Muscle layer of duodenum (tissue), 2 donors: ENCODE measurements at regions not wholly inside any gene's neighbourhood (a gene's known extent, or its start where the extent isn't known, plus 50 kb on each side); places are given as distances from the start of the nearest gene placed in this dataset.

Source experiments
- H3K27ac ChIP-seq: one replicate; pipeline ENCODE4 v1.7.0; 2013; ENCODE audit warnings: mild to moderate bottlenecking, low read length
- H3K27me3 ChIP-seq: one replicate; pipeline ENCODE4 v1.7.0; 2013; ENCODE audit warnings: low read depth, mild to moderate bottlenecking, control low read depth, low read length
- H3K36me3 ChIP-seq, 2 donors: one replicate each; pipeline ENCODE4 v1.7.0; 2013; ENCODE audit warnings: low read length in 2 of 2, control low read depth in 1 of 2, mild to moderate bottlenecking in 1 of 2; ENCODE audit not compliant: insufficient read depth in 2 of 2, control insufficient read depth in 1 of 2
- H3K4me1 ChIP-seq, 2 donors: one replicate each; pipeline ENCODE4 v1.7.0; 2013; ENCODE audit warnings: low read length in 2 of 2, mild to moderate bottlenecking in 2 of 2, control low read depth in 1 of 2, moderate library complexity in 1 of 2; ENCODE audit not compliant: insufficient read depth in 2 of 2, control insufficient read depth in 1 of 2
- H3K4me3 ChIP-seq, 2 donors: one replicate each; pipeline ENCODE4 v1.7.0; 2013; ENCODE audit warnings: low read length in 2 of 2, low read depth in 1 of 2, mild to moderate bottlenecking in 1 of 2
- H3K9me3 ChIP-seq, 2 donors: one replicate each; pipeline ENCODE4 v1.7.0; 2013; ENCODE audit warnings: low read length in 2 of 2, control low read depth in 1 of 2, mild to moderate bottlenecking in 1 of 2; ENCODE audit not compliant: control insufficient read depth in 1 of 2
- donor health status: healthy.

DNA sequence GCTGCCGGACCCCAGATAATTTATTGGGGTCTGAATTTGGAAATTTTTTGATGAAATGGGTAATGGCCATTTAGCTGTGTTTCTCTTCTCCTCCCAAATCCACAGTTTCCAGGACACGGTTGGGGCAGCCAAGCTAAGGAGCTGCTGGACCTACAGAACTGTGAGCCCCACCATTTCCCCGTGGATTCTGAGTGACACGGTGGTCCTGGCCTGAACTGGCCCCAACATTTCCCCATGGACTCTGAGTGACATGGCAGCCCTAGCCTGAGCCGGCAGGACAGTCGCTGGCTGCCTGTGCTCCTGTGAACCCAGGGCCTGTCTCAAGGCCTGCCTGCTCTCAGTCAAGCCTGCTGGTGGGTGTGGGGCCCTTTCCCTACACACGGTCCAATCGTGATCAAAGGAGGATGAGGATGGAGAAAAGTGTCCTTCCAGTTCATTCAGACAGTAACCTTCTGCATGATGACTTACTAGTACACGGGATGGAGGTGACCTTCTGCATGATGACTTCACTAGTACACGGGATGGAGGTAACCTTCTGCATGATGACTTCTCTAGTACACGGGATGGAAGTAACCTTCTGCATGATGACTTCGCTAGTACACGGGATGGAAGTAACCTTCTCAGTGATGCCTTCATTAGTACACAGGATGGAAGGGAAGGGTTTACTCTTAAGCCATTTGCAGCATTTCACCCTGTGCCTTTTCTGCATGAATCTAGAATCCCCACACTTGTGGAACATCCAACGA lies 359.9 kb downstream of the GLRX3 start:
- Histone ChIP-seq H3K9me3 (no peaks in the 10 kb centered on the region), H3K4me3 (no peak overlapping the region), H3K27ac (no peak overlapping the region), H3K36me3 (no peaks in the 10 kb centered on the region), H3K4me1 (no peaks in the 10 kb centered on the region), H3K27me3 (no peaks in the 10 kb centered on the region)

DNA sequence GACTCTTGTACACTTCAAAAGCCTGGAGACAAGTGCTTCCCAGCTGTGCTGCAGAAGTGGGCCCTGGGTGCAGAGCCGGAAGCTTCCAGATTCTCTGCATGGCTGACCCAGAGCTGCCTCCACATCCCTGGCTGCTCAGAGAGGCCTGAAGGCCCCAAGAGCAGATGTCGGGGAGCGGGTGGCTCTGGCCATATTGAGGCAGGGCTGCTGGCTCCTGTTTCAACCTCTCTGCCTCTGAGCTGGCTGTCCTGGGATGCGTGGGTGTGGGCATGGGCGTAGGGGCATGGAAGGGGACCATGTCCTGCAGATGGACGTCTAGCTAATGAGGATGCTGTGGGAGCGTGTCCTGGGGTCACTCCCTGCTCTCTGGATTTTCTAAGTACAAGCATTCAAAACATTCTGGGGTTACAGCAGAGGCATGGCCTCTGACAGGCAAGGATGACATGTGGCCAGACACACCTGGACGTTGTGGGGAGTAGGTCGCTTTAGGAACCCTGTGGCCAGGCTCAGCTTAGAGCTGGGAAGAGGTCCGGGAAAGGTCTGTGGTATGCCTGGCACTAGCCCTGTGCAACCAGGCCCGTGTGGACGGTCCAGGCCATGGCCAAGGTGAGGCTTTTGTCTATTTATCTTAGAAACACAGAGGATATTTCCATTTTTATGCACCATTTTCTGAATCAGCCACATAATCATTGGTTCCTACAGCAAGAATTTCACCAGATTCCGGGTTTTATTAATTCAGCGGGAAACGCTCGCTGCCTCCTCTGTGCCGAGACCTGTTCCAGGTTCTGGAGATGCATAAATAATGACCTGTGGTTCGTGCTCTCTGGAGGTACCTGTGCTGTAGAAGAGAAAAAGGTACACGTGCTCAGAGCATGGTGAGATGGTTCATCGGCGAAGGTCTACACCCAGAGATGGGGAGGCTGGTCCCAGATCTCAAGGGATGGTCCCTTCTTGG lies 361.1 kb downstream of the GLRX3 start:
- H3K27me3 ChIP-seq: no peaks in the 10 kb centered on the region

DNA sequence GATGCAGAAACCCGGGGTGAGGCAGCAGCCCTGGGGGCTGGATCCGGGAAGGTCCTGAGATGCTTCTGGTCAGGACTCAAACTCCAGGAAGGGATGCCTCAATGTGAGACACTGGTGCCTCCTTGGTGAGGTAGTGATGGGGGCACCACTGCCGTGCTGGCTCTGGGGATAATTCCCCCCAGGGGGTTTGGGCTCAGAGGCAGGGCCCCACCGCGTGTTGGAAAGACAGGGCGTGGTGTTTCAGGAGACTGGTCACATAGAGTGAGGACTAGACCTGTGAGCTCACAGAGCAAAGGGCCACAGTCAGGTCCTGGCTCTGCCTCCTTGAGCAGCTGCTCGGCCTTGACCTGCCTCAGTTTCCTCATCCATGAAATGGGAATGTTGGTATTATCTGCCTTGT lies 361.9 kb downstream of the GLRX3 start:
- Histone ChIP-seq H3K4me1 (no peaks in the 10 kb centered on the region), H3K4me3 (no peak overlapping the region), H3K27ac (no peak overlapping the region), H3K27me3 (no peaks in the 10 kb centered on the region), H3K36me3 (no peaks in the 10 kb centered on the region), H3K9me3 (no peaks in the 10 kb centered on the region)

More for the DNA sequence above, 361.1 kb downstream of the GLRX3 start:
- H3K4me1 ChIP-seq: no peaks in the 10 kb centered on the region
- no peaks in the 10 kb centered on the region for H3K9me3 ChIP-seq
- no peaks in the 10 kb centered on the region for H3K36me3 ChIP-seq
- H3K4me3 ChIP-seq: no peak overlapping the region
- no peak overlapping the region for H3K27ac ChIP-seq

DNA sequence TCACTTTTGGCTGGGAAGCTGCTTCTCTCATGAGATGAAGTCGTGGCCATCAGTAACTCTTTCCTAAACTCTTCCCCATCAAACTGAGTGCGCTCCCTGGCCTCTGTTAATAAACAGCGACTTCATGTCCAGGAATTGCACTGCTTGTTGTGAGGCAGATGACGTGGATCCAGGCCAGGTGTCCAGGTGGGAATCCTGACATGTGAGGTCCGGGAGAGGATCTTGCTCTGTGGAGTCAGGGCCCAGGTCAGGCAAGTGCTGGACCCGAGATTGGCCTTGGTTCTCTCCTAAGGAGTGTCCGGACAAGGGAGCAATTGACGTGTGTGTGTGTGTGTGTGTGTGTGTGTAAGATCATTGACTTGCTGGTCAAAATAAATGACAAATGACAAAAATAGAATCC lies 362.7 kb downstream of the GLRX3 start:
- Histone ChIP-seq H3K36me3 (no peaks in the 10 kb centered on the region), H3K4me1 (no peaks in the 10 kb centered on the region), H3K4me3 (no peak overlapping the region), H3K27ac (no peak overlapping the region), H3K9me3 (peaks cover 0 to 7% of the 10 kb centered on the region in 2 donors), H3K27me3 (no peaks in the 10 kb centered on the region)

DNA sequence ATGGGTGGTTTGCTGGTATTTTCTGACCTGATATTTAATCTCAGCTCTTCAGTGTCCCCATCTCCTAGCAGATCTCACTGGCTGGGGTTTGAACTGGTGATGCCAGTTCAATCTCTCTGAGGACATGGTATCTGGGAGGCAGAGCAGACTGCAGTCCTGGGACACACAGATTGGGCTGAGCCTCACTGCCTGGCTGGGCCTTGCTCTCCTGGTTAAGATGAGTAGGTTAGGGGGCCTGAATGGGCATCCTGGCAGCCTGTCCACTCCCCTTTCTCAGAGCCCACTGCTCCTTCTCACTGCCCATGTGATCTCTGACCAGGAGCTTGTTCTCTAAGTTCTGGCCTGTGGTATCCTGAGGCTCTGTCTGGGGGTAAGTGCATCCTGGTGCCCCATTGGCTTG lies 363.4 kb downstream of the GLRX3 start:
- Histone ChIP-seq H3K36me3 (no peaks in the 10 kb centered on the region), H3K4me3 (no peak overlapping the region), H3K27me3 (no peaks in the 10 kb centered on the region), H3K9me3 (peaks cover 0 to 7% of the 10 kb centered on the region in 2 donors), H3K27ac (no peak overlapping the region), H3K4me1 (no peaks in the 10 kb centered on the region)

DNA sequence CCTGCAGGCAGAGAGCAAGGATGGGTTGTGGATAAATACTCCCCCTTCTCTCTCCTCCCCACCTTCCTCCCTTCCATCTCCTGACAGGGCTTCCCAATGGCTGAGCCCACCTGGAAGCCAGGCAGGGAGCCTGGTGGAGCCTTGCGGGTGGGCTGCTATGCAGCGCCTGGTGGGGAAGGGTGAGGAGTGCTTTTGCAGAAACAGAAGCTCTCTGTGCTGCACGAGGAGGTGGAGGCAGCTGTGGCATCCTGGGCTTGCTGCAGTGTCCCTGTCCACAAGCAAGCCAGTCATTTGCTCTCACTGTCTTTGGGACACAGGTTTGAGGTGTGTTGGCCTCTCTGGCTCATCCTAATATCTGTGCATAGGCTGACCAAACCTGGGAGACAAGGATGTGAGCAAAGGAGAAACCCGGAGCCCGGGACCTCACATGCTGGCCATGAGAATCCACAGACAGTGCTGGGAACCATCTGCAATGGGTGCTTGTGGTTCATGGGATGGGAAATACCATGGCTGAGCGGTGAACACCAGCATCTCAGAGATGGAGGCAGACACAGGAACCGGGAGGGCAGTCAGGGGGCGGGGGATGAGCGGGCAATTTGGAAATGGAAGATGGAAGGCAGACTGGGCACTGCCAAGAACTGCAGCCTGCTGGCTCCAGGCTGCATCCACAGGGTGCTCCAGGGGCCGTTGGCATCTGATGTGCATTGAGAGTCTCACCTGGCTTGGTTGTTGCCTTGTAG lies 364.2 kb downstream of the GLRX3 start:
- Histone ChIP-seq H3K4me1 (no peaks in the 10 kb centered on the region), H3K36me3 (no peaks in the 10 kb centered on the region), H3K27ac (no peak overlapping the region), H3K4me3 (no peak overlapping the region), H3K9me3 (peaks cover 0 to 7% of the 10 kb centered on the region in 2 donors), H3K27me3 (no peaks in the 10 kb centered on the region)

DNA sequence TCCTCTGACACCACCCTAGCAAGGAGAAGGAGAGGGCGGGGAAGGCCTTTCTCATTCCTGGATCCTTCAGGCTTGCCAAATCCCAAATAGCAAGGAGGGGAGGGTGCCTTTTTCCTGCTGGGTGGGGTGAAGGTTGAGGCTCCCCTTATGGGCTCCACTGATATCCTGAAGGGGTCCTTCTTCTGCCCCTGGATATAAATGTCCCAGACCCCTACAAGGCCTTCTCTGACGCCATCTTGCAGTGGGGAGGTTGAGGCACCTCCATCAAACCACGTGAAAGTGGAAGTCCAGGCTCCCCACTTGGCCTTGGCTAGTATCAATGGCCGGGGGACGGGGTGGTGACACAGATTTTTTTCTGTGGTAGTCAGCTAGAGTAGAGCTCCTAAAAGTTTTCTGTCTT lies 371.3 kb downstream of the GLRX3 start:
- Histone ChIP-seq H3K27ac (no peak overlapping the region), H3K4me1 (no peaks in the 10 kb centered on the region), H3K9me3 (peaks cover 0 to 7% of the 10 kb centered on the region in 2 donors), H3K36me3 (no peaks in the 10 kb centered on the region), H3K27me3 (no peaks in the 10 kb centered on the region), H3K4me3 (no peak overlapping the region)

DNA sequence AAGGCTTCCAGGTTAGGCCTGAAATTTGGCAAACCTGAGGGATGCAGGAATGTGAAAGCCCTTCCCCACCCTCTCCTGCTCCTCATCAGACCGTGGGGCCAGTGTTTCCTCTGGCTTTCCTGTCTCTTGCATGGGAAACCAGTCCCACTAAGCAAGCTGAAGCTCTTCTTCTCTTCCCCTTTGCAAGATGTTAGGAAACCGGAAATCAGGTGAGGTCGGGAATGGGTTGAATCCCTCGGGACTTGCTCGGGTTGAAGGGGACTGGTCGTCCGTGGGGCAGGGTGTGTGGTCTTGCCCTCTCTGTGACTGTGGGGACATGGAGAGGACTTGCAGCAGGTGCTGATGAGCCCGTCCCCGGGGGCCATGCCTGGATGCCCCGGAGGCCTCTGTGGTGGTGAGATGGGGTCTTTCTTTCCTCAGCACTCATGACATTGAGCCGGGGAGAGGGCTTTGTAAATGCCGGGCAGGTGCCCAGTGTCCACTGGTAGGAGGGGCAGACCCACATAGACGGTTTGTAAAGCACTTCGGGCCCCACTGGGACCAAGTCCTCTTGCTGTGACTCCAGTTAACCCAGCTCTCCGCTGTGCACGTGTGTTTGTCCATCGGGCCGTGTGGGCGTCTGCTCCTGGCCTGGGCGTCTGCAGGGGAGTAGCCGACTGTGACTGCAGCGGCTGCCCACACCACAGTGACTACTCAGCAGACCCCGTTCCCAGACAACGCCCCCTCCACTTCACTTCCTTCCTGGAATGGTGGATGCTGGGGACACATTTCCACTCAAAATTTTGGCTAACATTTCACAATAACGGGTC lies 373.9 kb downstream of the GLRX3 start:
- no peaks in the 10 kb centered on the region for H3K9me3 ChIP-seq
- no peaks in the 10 kb centered on the region for H3K4me1 ChIP-seq
- no peak overlapping the region for H3K27ac ChIP-seq
- no peaks in the 10 kb centered on the region for H3K27me3 ChIP-seq
- no peak overlapping the region for H3K4me3 ChIP-seq
- H3K36me3 ChIP-seq: no peaks in the 10 kb centered on the region

DNA sequence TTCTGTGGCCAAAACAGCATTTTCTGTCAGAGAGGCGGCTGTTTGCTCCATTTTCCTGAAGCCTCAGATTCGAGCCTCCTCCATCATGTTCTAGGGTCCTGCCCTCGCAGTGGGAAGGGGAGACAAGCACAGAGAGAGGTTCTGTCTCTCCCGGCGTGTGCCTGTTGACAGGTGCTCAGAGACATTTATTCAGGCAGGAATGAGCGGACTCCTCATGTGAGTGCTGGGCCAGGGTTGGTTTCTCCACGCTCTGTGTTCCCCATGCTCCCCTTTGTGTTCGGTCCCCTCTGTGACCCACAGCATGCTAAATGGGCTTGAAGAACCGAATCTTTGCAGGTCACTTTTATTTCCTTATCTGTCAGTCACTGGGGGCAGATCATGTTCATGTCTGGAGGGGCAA lies 374.6 kb downstream of the GLRX3 start:
- no peaks in the 10 kb centered on the region for H3K4me1 ChIP-seq
- H3K9me3 ChIP-seq: no peaks in the 10 kb centered on the region
- no peak overlapping the region for H3K27ac ChIP-seq
- H3K4me3 ChIP-seq: no peak overlapping the region
- H3K36me3 ChIP-seq: no peaks in the 10 kb centered on the region
- H3K27me3 ChIP-seq: no peaks in the 10 kb centered on the region

DNA sequence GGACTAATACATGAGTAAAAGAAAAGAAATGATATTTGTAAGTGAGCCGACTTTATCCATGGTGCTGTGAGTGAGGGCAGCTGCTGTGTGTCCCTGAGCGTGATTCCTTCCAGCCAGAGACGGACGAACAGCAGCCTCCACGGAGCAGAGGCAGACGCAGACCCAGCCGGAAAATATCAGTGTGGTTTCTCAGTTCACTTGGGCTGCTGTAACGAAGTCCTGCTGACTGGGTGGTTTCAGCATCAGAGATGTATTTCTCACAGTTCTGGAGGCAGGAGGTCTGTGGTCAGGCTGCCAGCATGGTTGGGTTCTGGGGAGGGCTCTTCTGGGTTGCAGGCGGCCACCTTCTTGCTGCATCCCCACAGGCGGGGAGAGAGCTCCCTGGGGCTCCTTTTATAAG lies 375.6 kb downstream of the GLRX3 start:
- H3K9me3 ChIP-seq: no peaks in the 10 kb centered on the region
- H3K4me1 ChIP-seq: no peaks in the 10 kb centered on the region
- no peak overlapping the region for H3K27ac ChIP-seq
- H3K36me3 ChIP-seq: no peaks in the 10 kb centered on the region
- H3K27me3 ChIP-seq: no peaks in the 10 kb centered on the region
- no peak overlapping the region for H3K4me3 ChIP-seq
